HEK293 (cell line): ENCODE measurements at regions not wholly inside any gene's neighbourhood (a gene's known extent, or its start where the extent isn't known, plus 50 kb on each side); places are given as distances from the start of the nearest gene placed in this dataset.

Experiments
- CTCF ChIA-PET: fragments of 350-600 bp; formaldehyde crosslinking; extraction: SDS; loops from one replicate; lab custom pipeline; 2021; ENCODE audit warnings: antibody characterized with exemption; lab: Yijun Ruan, JAX
- POLR2A ChIA-PET: fragments of 300-600 bp; formaldehyde crosslinking; extraction: SDS; loops from one replicate; lab custom pipeline; 2020; ENCODE audit warnings: antibody characterized with exemption, inconsistent platforms; lab: Yijun Ruan, JAX
- H3K27ac ChIP-seq: fragments of 200-500 bp; sonication (Bioruptor generic); 2 replicates; pipeline ENCODE4 v1.5.1; 2014; ENCODE audit warnings: low read depth, low read length, control low read depth, inconsistent platforms; ENCODE audit errors: extremely low read depth
- H3K36me3 ChIP-seq, 2 experiments: fragments of 200-500 bp in 1 of 2; sonication (Bioruptor generic) in 1 of 2; 1 replicate in 1 of 2; 2 replicates in 1 of 2; pipeline ENCODE4 v1.5.1; 2014 to 2017; ENCODE audit warnings: inconsistent platforms in 2 of 2, low read length in 2 of 2; ENCODE audit not compliant: control insufficient read depth in 2 of 2, insufficient read depth in 1 of 2
- H3K4me1 ChIP-seq: fragments of 200-500 bp; sonication (Bioruptor generic); 2 replicates; pipeline ENCODE4 v1.5.1; 2014; ENCODE audit warnings: mild to moderate bottlenecking, low read length, inconsistent platforms; ENCODE audit not compliant: control insufficient read depth, insufficient read depth
- H3K4me3 ChIP-seq: 2 replicates; pipeline ENCODE4 v1.5.1; 2011; ENCODE audit warnings: low read depth, mild to moderate bottlenecking, control low read depth, low read length, moderate library complexity
- H3K9me3 ChIP-seq: fragments of 200-500 bp; sonication (Bioruptor generic); 2 replicates; pipeline ENCODE4 v1.5.1; 2014; ENCODE audit warnings: low read depth, low read length, inconsistent platforms; ENCODE audit not compliant: control insufficient read depth, insufficient read depth
- GLI2 ChIP-seq: fragments of 450-650 bp; formaldehyde crosslinking; IDR thresholded peaks from 2 replicates; pipeline ENCODE4; 2017; ENCODE audit warnings: missing biosample characterization, missing genetic modification characterization, low read depth, borderline replicate concordance
- IKZF3 ChIP-seq: fragments of 450-650 bp; IDR thresholded peaks from 2 replicates; pipeline ENCODE4 v1.5.0; 2018; ENCODE audit warnings: missing biosample characterization, mild to moderate bottlenecking, missing genetic modification characterization, moderate library complexity
- OSR2 ChIP-seq: fragments of 450-650 bp; formaldehyde crosslinking; IDR thresholded peaks from 2 replicates; pipeline ENCODE4 v1.5.1; 2016; ENCODE audit warnings: missing biosample characterization, missing genetic modification characterization
- ZBTB8A ChIP-seq: fragments of 450-650 bp; formaldehyde crosslinking; IDR thresholded peaks from 2 replicates; pipeline ENCODE4 v1.5.1; 2016; ENCODE audit warnings: missing biosample characterization, missing genetic modification characterization
- ZIC2 ChIP-seq: fragments of 450-650 bp; formaldehyde crosslinking; IDR thresholded peaks from 2 replicates; pipeline ENCODE4 v1.5.1; 2016; ENCODE audit warnings: missing biosample characterization, missing genetic modification characterization
- ZNF121 ChIP-seq: fragments of 450-650 bp; formaldehyde crosslinking; IDR thresholded peaks from 2 replicates; pipeline ENCODE4 v1.5.1; 2016; ENCODE audit warnings: missing biosample characterization, missing genetic modification characterization
- ZNF133 ChIP-seq: fragments of 450-650 bp; formaldehyde crosslinking; IDR thresholded peaks from 2 replicates; pipeline ENCODE4 v1.5.1; 2016; ENCODE audit warnings: missing biosample characterization, missing genetic modification characterization
- ZNF211 ChIP-seq: fragments of 450-650 bp; formaldehyde crosslinking; IDR thresholded peaks from 2 replicates; pipeline ENCODE4 v1.5.1; 2016; ENCODE audit warnings: low read depth, missing biosample characterization, missing genetic modification characterization
- ZNF266 ChIP-seq: fragments of 450-650 bp; formaldehyde crosslinking; IDR thresholded peaks from 2 replicates; pipeline ENCODE4 v1.5.1; 2016; ENCODE audit warnings: missing biosample characterization, missing genetic modification characterization, low read depth
- ZNF311 ChIP-seq: fragments of 450-650 bp; formaldehyde crosslinking; IDR thresholded peaks from 2 replicates; pipeline ENCODE4 v1.5.1; 2017; ENCODE audit warnings: missing biosample characterization, missing genetic modification characterization, borderline replicate concordance
- ZNF354C ChIP-seq: fragments of 450-650 bp; formaldehyde crosslinking; IDR thresholded peaks from 2 replicates; pipeline ENCODE4 v1.5.1; 2016; ENCODE audit warnings: missing biosample characterization, missing genetic modification characterization, low read depth, borderline replicate concordance
- ZNF521 ChIP-seq: fragments of 450-650 bp; formaldehyde crosslinking; IDR thresholded peaks from 2 replicates; pipeline ENCODE4 v1.5.1; 2017; ENCODE audit warnings: missing biosample characterization, mild to moderate bottlenecking, missing genetic modification characterization
- ZNF596 ChIP-seq: fragments of 450-650 bp; IDR thresholded peaks from 2 replicates; pipeline ENCODE4 v1.5.0; 2018; ENCODE audit warnings: missing biosample characterization, mild to moderate bottlenecking, missing genetic modification characterization, moderate library complexity
- ZNF776 ChIP-seq: fragments of 450-650 bp; formaldehyde crosslinking; IDR thresholded peaks from 2 replicates; pipeline ENCODE4 v1.5.0; 2017; ENCODE audit warnings: missing biosample characterization, missing genetic modification characterization, borderline replicate concordance
- ZNF777 ChIP-seq: fragments of 450-650 bp; formaldehyde crosslinking; IDR thresholded peaks from 2 replicates; pipeline ENCODE4 v1.5.1; 2017; ENCODE audit warnings: missing biosample characterization, missing genetic modification characterization, borderline replicate concordance
- ZNF785 ChIP-seq: fragments of 450-650 bp; formaldehyde crosslinking; IDR thresholded peaks from 2 replicates; pipeline ENCODE4 v1.5.1; 2016; ENCODE audit warnings: missing biosample characterization, missing genetic modification characterization
- ZXDB ChIP-seq: fragments of 450-650 bp; formaldehyde crosslinking; IDR thresholded peaks from 2 replicates; pipeline ENCODE4 v1.5.1; 2016; ENCODE audit warnings: missing biosample characterization, missing genetic modification characterization
- TF ChIP-seq, protein P1 (sequence below): fragments of 450-650 bp; formaldehyde crosslinking; IDR thresholded peaks from 2 replicates; pipeline ENCODE4 v1.5.1; 2016; ENCODE audit warnings: missing biosample characterization, missing genetic modification characterization
- TF ChIP-seq, protein P2 (sequence below): fragments of 450-650 bp; formaldehyde crosslinking; IDR thresholded peaks from 2 replicates; pipeline ENCODE4 v1.5.1; 2016; ENCODE audit warnings: missing biosample characterization, missing genetic modification characterization
- TF ChIP-seq, protein P3 (sequence below): fragments of 450-650 bp; formaldehyde crosslinking; IDR thresholded peaks from 2 replicates; pipeline ENCODE4 v1.5.1; 2016; ENCODE audit warnings: missing biosample characterization, missing genetic modification characterization
- TF ChIP-seq, protein P4 (sequence below): fragments of 450-650 bp; formaldehyde crosslinking; conservative IDR thresholded peaks from 2 replicates; pipeline ENCODE4 v1.5.1; 2016; ENCODE audit warnings: low read depth, missing biosample characterization, missing genetic modification characterization

DNA sequence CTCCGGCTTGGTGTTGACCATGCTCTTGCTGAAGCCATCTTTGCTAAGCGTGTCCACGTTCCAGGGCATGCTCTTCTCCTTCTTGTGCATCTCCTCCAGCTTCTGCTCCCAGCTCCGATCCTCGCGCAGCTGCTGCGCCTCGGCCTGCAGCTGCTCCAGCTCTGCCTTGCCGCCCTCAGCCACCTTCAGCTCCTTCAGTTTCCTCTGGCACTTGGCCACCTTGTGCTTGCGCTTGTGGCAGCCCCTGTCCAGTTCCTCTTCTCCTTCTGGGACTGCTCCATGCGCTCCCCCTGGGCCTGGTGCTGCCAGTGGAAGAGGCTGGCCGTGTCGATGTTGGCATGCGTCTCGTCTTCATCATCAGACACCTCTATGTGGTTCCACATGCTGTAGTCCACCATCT is 128.3 kb upstream of the CLINT1 start:
- POLR2A ChIA-PET, result no interaction called here
- CTCF ChIA-PET, result no interaction called here

DNA sequence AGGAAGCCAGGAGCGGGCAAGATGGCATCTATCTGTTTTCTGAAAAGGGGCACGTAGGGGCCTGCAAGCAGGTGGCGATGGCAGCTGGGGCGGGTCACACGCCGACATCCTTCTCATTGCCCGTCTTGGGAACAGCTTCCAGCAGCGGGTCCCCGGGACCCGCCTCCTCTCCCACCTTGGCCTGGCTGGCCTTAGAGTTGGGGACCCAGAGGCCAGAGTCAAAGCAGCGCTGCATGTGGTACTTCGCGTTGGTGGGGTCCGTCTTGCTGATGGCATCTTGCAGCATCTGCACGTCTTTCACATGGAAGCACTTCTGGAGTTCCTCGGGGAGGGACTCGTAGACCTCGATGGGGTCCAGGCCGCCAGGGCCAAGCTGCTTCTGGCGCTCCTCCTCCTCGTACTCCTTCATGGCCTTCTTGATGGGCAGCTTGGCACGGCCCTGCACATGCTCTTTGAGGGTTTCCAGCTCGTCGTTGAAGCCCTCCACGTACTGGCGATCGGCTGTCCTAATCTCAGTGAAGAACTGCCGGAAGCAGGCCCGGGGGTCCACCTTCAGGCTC is 127.6 kb upstream of the CLINT1 start:
- CTCF ChIA-PET, result no interaction called here
- Histone ChIP-seq H3K9me3 (no peaks in the 10 kb centered on the region), H3K4me3 (no peak overlapping the region), H3K36me3 (no peaks in the 10 kb centered on the region), H3K4me1 (no peaks in the 10 kb centered on the region), H3K27ac (no peak overlapping the region)
- TF ChIP-seq ZNF521 (tag by site-specific recombination), result no peak
- TF ChIP-seq, protein P1, sequence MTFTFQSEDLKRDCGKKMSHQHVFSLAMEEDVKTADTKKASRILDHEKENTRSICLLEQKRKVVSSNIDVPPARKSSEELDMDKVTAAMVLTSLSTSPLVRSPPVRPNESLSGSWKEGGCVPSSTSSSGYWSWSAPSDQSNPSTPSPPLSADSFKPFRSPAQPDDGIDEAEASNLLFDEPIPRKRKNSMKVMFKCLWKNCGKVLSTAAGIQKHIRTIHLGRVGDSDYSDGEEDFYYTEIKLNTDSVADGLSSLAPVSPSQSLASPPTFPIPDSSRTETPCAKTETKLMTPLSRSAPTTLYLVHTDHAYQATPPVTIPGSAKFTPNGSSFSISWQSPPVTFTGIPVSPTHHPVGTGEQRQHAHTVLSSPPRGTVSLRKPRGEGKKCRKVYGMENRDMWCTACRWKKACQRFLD, result no peak
- POLR2A ChIA-PET, result no interaction called here

More for the DNA sequence above, 128.3 kb upstream of the CLINT1 start:
- Histone ChIP-seq H3K36me3 (no peaks in the 10 kb centered on the region), H3K27ac (no peak overlapping the region), H3K4me1 (no peaks in the 10 kb centered on the region), H3K4me3 (no peak overlapping the region), H3K9me3 (no peaks in the 10 kb centered on the region)
- TF ChIP-seq ZNF354C (tag by site-specific recombination) (no peak), ZNF133 (tag by site-specific recombination) (no peak), ZNF596 (tag by site-specific recombination) (no peak), ZIC2 (tag by site-specific recombination) (no peak), ZNF785 (no peak), ZNF311 (tag by site-specific recombination) (no peak)

DNA sequence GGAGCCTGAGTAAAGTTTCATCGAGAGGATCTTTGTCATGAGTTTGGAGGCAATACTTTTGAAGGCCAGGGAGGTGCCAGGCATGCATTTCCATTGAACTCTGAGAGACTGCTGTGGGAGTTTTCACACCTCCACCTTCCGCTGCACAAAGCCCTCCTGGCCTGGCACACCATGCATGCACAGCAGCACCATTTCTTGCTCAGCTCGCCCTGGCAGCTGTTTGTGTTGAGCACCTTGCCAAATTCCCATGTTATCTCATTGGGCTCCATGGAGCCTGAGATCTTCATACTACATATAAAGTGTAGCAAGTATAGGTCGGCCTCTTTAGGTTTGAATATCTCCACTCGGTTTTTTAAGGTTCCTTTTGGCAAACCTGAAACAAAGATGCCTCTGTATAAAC is 125.7 kb upstream of the CLINT1 start:
- Histone ChIP-seq H3K36me3 (no peaks in the 10 kb centered on the region), H3K4me3 (no peak overlapping the region), H3K9me3 (no peaks in the 10 kb centered on the region), H3K4me1 (no peaks in the 10 kb centered on the region), H3K27ac (no peak overlapping the region)
- ChIA-PET POLR2A (no interaction called here), CTCF (no interaction called here)
- no peak for TF ChIP-seq ZNF777 (tag by site-specific recombination)
- TF ChIP-seq ZXDB (tag by site-specific recombination), result no peak
- no peak for TF ChIP-seq ZNF133 (tag by site-specific recombination)
- no peak for TF ChIP-seq ZNF121 (tag by site-specific recombination)
- TF ChIP-seq, protein P2, sequence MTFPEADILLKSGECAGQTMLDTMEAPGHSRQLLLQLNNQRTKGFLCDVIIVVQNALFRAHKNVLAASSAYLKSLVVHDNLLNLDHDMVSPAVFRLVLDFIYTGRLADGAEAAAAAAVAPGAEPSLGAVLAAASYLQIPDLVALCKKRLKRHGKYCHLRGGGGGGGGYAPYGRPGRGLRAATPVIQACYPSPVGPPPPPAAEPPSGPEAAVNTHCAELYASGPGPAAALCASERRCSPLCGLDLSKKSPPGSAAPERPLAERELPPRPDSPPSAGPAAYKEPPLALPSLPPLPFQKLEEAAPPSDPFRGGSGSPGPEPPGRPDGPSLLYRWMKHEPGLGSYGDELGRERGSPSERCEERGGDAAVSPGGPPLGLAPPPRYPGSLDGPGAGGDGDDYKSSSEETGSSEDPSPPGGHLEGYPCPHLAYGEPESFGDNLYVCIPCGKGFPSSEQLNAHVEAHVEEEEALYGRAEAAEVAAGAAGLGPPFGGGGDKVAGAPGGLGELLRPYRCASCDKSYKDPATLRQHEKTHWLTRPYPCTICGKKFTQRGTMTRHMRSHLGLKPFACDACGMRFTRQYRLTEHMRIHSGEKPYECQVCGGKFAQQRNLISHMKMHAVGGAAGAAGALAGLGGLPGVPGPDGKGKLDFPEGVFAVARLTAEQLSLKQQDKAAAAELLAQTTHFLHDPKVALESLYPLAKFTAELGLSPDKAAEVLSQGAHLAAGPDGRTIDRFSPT (tag by site-specific recombination), result no peak
- TF ChIP-seq IKZF3 (tag by site-specific recombination), result no peak
- TF ChIP-seq, protein P3, sequence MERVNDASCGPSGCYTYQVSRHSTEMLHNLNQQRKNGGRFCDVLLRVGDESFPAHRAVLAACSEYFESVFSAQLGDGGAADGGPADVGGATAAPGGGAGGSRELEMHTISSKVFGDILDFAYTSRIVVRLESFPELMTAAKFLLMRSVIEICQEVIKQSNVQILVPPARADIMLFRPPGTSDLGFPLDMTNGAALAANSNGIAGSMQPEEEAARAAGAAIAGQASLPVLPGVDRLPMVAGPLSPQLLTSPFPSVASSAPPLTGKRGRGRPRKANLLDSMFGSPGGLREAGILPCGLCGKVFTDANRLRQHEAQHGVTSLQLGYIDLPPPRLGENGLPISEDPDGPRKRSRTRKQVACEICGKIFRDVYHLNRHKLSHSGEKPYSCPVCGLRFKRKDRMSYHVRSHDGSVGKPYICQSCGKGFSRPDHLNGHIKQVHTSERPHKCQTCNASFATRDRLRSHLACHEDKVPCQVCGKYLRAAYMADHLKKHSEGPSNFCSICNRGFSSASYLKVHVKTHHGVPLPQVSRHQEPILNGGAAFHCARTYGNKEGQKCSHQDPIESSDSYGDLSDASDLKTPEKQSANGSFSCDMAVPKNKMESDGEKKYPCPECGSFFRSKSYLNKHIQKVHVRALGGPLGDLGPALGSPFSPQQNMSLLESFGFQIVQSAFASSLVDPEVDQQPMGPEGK (tag by site-specific recombination), result no peak
- TF ChIP-seq ZNF211 (tag by site-specific recombination), result no peak
- no peak for TF ChIP-seq ZNF776 (tag by site-specific recombination)
- no peak for TF ChIP-seq ZBTB8A (tag by site-specific recombination)
- TF ChIP-seq ZNF266 (tag by site-specific recombination), result no peak
- no peak for TF ChIP-seq OSR2
- TF ChIP-seq, protein P4, sequence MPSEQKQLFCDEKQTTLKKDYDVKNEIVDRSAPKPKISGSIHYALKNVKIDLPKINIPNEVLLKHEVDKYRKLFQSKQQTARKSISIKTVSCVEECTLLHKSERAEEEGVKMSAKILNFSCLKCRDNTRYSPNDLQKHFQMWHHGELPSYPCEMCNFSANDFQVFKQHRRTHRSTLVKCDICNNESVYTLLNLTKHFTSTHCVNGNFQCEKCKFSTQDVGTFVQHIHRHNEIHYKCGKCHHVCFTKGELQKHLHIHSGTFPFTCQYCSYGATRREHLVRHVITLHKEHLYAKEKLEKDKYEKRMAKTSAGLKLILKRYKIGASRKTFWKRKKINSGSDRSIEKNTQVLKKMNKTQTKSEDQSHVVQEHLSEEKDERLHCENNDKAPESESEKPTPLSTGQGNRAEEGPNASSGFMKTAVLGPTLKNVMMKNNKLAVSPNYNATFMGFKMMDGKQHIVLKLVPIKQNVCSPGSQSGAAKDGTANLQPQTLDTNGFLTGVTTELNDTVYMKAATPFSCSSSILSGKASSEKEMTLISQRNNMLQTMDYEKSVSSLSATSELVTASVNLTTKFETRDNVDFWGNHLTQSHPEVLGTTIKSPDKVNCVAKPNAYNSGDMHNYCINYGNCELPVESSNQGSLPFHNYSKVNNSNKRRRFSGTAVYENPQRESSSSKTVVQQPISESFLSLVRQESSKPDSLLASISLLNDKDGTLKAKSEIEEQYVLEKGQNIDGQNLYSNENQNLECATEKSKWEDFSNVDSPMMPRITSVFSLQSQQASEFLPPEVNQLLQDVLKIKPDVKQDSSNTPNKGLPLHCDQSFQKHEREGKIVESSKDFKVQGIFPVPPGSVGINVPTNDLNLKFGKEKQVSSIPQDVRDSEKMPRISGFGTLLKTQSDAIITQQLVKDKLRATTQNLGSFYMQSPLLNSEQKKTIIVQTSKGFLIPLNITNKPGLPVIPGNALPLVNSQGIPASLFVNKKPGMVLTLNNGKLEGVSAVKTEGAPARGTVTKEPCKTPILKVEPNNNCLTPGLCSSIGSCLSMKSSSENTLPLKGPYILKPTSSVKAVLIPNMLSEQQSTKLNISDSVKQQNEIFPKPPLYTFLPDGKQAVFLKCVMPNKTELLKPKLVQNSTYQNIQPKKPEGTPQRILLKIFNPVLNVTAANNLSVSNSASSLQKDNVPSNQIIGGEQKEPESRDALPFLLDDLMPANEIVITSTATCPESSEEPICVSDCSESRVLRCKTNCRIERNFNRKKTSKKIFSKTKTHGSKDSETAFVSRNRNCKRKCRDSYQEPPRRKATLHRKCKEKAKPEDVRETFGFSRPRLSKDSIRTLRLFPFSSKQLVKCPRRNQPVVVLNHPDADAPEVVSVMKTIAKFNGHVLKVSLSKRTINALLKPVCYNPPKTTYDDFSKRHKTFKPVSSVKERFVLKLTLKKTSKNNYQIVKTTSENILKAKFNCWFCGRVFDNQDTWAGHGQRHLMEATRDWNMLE, result no peak
- no peak for TF ChIP-seq GLI2 (tag by site-specific recombination)
